Neural progenitor cell (in vitro differentiated cells): ENCODE measurements at regions not wholly inside any gene's neighbourhood (a gene's known extent, or its start where the extent isn't known, plus 50 kb on each side); places are given as distances from the start of the nearest gene placed in this dataset.
A peak's percentile ranks its signal among the peaks of the same experiment; 100 is the strongest.

ENCODE experiments used
- DNase-seq: peaks from one replicate; pipeline ENCODE4 v3.0.0-alpha.2; 2016; ENCODE audit warnings: low spot score
- H2AFZ ChIP-seq: fragments of 200-600 bp; sonication (generic); replicated peaks from 2 replicates; pipeline ENCODE4 v1.6.1; 2016; ENCODE audit warnings: antibody characterized with exemption
- H3F3A ChIP-seq: fragments of 200-600 bp; sonication (generic); 2 replicates; pipeline ENCODE4 v1.6.1; 2016; ENCODE audit warnings: antibody characterized with exemption, low read depth
- H3K27ac ChIP-seq: fragments of 200-600 bp; sonication (generic); 2 replicates; pipeline ENCODE4 v1.5.1; 2016; ENCODE audit warnings: mild to moderate bottlenecking
- H3K27me3 ChIP-seq: fragments of 200-600 bp; sonication (generic); 2 replicates; pipeline ENCODE4 v1.6.1; 2016; ENCODE audit warnings: mild to moderate bottlenecking, moderate library complexity
- H3K36me3 ChIP-seq: fragments of 200-600 bp; sonication (generic); 2 replicates; pipeline ENCODE4 v1.5.1; 2016
- H3K4me1 ChIP-seq: fragments of 200-600 bp; sonication (generic); 2 replicates; pipeline ENCODE4 v1.6.1; 2016; ENCODE audit warnings: mixed run types
- H3K4me2 ChIP-seq: fragments of 200-600 bp; sonication (generic); 2 replicates; pipeline ENCODE4 v1.6.1; 2016
- H3K4me3 ChIP-seq: fragments of 200-600 bp; sonication (generic); 2 replicates; pipeline ENCODE4 v1.5.1; 2016
- H3K79me2 ChIP-seq: fragments of 200-600 bp; sonication (generic); 2 replicates; pipeline ENCODE4 v1.6.1; 2016; ENCODE audit warnings: low read depth
- H3K9ac ChIP-seq: fragments of 200-600 bp; sonication (generic); 2 replicates; pipeline ENCODE4 v1.6.1; 2016
- H3K9me3 ChIP-seq: fragments of 200-600 bp; sonication (generic); 2 replicates; pipeline ENCODE4 v1.5.1; 2016; ENCODE audit warnings: low read depth
- H4K20me1 ChIP-seq: fragments of 200-600 bp; sonication (generic); 2 replicates; pipeline ENCODE4 v1.6.1; 2016; ENCODE audit warnings: low read depth
- H3K27ac Mint-ChIP-seq: 3 replicates; pipeline ENCODE4 v1.8.0; 2021; ENCODE audit warnings: mixed read lengths
- H3K27me3 Mint-ChIP-seq: 2 replicates; pipeline ENCODE4 v1.8.0; 2022; ENCODE audit warnings: low read depth, mild to moderate bottlenecking, inconsistent platforms, moderate library complexity, mixed read lengths; ENCODE audit not compliant: insufficient read depth
- H3K36me3 Mint-ChIP-seq: 3 replicates; pipeline ENCODE4 v1.8.0; 2021; ENCODE audit warnings: mixed read lengths
- H3K4me1 Mint-ChIP-seq: 3 replicates; pipeline ENCODE4 v1.8.0; 2021; ENCODE audit warnings: mixed read lengths
- H3K4me3 Mint-ChIP-seq: 3 replicates; pipeline ENCODE4 v1.8.0; 2021; ENCODE audit warnings: mild to moderate bottlenecking, moderate library complexity, mixed read lengths
- H3K9me3 Mint-ChIP-seq: 3 replicates; pipeline ENCODE4 v1.8.0; 2020; ENCODE audit warnings: mixed read lengths
- EZH2 ChIP-seq: fragments of 200-600 bp; sonication (generic); IDR thresholded peaks from 2 replicates; pipeline ENCODE4 v1.6.1; 2017; ENCODE audit warnings: antibody characterized with exemption, mild to moderate bottlenecking, moderate library complexity
- EZH2phosphoT487 ChIP-seq: fragments of 200-600 bp; sonication (generic); IDR thresholded peaks from 2 replicates; pipeline ENCODE4 v1.6.1; 2017; ENCODE audit warnings: antibody characterized with exemption
- TF ChIP-seq, protein P1 (sequence below): fragments of 200-600 bp; sonication (generic); IDR thresholded peaks from 2 replicates; pipeline ENCODE4 v1.5.1; 2017; ENCODE audit warnings: antibody characterized with exemption, mild to moderate bottlenecking

DNA sequence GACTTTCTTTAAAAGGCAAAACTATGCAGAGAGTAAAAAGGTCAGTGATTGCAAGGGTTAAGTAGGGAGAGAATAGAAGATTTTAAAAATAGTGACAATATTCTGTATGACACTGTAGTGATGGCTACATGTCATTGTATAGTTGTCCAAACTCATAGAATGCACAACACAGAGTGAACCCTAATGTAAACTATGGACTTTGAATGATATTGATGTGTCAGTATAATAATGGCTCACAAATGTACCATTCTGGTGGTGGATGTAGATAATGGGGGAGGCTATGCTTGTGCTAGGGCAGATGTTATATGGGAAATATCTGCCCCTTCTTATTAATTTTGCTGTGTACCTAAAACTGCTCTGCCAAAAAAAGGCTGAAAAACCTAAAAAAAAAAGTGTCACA is 468.9 kb downstream of the KIF4B start:
- Histone ChIP-seq H3K4me3 (no peak overlapping the region), H3K27me3 (no peaks in the 10 kb centered on the region), H3K4me2 (no peak overlapping the region), H3K9ac (no peak overlapping the region), H3K9me3 (no peaks in the 10 kb centered on the region), H3K4me1 (no peaks in the 10 kb centered on the region), H3K79me2 (no peaks in the 10 kb centered on the region), H4K20me1 (no peaks in the 10 kb centered on the region), H3F3A (no peaks in the 10 kb centered on the region), H3K27ac (no peak overlapping the region), H3K36me3 (no peaks in the 10 kb centered on the region), H2AFZ (no peak overlapping the region)
- H3K36me3 Mint-ChIP-seq = no peaks in the 10 kb centered on the region
- DNase-seq = no peak
- no peak overlapping the region for H3K27ac Mint-ChIP-seq
- TF ChIP-seq EZH2phosphoT487 = no peak
- TF ChIP-seq, protein P1, sequence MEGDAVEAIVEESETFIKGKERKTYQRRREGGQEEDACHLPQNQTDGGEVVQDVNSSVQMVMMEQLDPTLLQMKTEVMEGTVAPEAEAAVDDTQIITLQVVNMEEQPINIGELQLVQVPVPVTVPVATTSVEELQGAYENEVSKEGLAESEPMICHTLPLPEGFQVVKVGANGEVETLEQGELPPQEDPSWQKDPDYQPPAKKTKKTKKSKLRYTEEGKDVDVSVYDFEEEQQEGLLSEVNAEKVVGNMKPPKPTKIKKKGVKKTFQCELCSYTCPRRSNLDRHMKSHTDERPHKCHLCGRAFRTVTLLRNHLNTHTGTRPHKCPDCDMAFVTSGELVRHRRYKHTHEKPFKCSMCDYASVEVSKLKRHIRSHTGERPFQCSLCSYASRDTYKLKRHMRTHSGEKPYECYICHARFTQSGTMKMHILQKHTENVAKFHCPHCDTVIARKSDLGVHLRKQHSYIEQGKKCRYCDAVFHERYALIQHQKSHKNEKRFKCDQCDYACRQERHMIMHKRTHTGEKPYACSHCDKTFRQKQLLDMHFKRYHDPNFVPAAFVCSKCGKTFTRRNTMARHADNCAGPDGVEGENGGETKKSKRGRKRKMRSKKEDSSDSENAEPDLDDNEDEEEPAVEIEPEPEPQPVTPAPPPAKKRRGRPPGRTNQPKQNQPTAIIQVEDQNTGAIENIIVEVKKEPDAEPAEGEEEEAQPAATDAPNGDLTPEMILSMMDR = no peak
- TF ChIP-seq EZH2 = no peak
- H3K27me3 Mint-ChIP-seq = no peaks in the 10 kb centered on the region
- no peaks in the 10 kb centered on the region for H3K9me3 Mint-ChIP-seq
- H3K4me1 Mint-ChIP-seq = peaks cover 19% of the 10 kb centered on the region
- no peak overlapping the region for H3K4me3 Mint-ChIP-seq

DNA sequence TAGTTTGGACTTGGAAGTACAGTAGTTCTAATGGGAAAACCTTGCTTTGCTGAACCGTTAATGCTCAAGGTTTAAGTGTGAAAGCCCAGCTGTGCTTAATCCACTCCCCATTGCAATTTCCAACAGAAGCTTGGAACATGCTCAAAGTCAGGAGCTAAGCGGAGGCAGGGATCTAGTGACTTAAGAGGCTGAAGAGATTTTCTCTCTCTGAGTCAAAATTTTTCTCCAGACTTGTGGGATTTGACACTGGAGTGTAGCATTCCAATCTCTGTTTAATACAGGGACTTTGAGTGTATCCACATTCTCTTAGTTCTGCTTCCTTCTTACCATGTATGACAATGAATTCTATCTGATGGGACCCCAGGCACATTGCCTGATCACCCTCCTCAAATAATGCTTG is 471.8 kb downstream of the KIF4B start:
- Mint-ChIP-seq H3K4me3 (no peak overlapping the region), H3K27ac (no peak overlapping the region)
- no peak for TF ChIP-seq EZH2phosphoT487
- TF ChIP-seq EZH2 = no peak
- TF ChIP-seq, protein P1 = no peak

DNA sequence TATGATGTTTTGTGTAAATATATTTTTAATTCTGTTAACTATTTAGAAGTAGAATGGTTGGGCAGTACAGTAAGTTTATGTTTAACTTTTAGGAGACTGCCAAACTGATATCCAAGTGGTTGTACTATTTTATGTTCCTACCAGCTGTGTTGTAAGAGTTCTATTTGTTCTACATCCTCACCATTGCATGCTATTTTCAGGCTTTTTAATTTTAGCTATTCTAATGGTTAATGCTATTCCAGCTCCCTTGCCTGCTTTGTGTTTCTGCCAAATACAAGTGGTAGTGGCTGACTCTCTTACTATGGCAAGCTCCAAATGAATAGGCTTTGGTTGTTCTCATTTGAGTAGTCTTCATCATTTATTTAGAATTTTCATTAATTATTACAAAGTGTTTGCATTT is 476.4 kb downstream of the KIF4B start:
- no peaks in the 10 kb centered on the region for H3K9me3 ChIP-seq
- Mint-ChIP-seq H3K9me3 (no peaks in the 10 kb centered on the region), H3K27me3 (no peaks in the 10 kb centered on the region), H3K4me3 (no peak overlapping the region), H3K27ac (no peak overlapping the region), H3K36me3 (no peaks in the 10 kb centered on the region), H3K4me1 (peaks cover 7% of the 10 kb centered on the region)
- H3K4me1 ChIP-seq = peaks cover under 1% of the 10 kb centered on the region
- no peaks in the 10 kb centered on the region for H3K36me3 ChIP-seq
- TF ChIP-seq EZH2phosphoT487 = no peak
- TF ChIP-seq EZH2 = no peak
- TF ChIP-seq, protein P1 = no peak
- H3K4me3 ChIP-seq = no peak overlapping the region
- no peak overlapping the region for H2AFZ ChIP-seq
- no peaks in the 10 kb centered on the region for H3F3A ChIP-seq
- no peak overlapping the region for H3K27ac ChIP-seq
- no peaks in the 10 kb centered on the region for H3K79me2 ChIP-seq
- no peak for DNase-seq
- no peak overlapping the region for H3K9ac ChIP-seq
- H3K4me2 ChIP-seq = no peak overlapping the region
- H4K20me1 ChIP-seq = no peaks in the 10 kb centered on the region
- no peaks in the 10 kb centered on the region for H3K27me3 ChIP-seq

More for the DNA sequence above, 471.8 kb downstream of the KIF4B start:
- Histone ChIP-seq H3K4me1 (no peaks in the 10 kb centered on the region), H3K4me2 (no peak overlapping the region), H3K36me3 (no peaks in the 10 kb centered on the region), H2AFZ (no peak overlapping the region), H3K79me2 (no peaks in the 10 kb centered on the region), H3K27me3 (no peaks in the 10 kb centered on the region), H3K27ac (no peak overlapping the region), H3K9me3 (no peaks in the 10 kb centered on the region), H4K20me1 (no peaks in the 10 kb centered on the region), H3K9ac (no peak overlapping the region), H3K4me3 (no peak overlapping the region), H3F3A (no peaks in the 10 kb centered on the region)
- H3K4me1 Mint-ChIP-seq = peaks cover 15% of the 10 kb centered on the region
- H3K36me3 Mint-ChIP-seq = no peaks in the 10 kb centered on the region
- no peaks in the 10 kb centered on the region for H3K27me3 Mint-ChIP-seq
- H3K9me3 Mint-ChIP-seq = no peaks in the 10 kb centered on the region
- peak; percentile 14 for DNase-seq
